ENCODE measurements at regions not wholly inside any gene's neighbourhood (a gene's known extent, or its start where the extent isn't known, plus 50 kb on each side); places are given as distances from the start of the nearest gene placed in this dataset.

GRCh38 chr14:59127437-59127732 is 61.1 kb upstream of the DAAM1 start:
- TF ChIP-seq EP300 (IDR thresholded peaks at IDR 0.05) (no peak), CTCF (IDR thresholded peaks at IDR 0.05) (no peak), POLR2AphosphoS5 (IDR thresholded peaks at IDR 0.05) (no peak)
